ENCODE measurements at regions not wholly inside any gene's neighbourhood (a gene's known extent, or its start where the extent isn't known, plus 50 kb on each side); places are given as distances from the start of the nearest gene placed in this dataset.

DNA sequence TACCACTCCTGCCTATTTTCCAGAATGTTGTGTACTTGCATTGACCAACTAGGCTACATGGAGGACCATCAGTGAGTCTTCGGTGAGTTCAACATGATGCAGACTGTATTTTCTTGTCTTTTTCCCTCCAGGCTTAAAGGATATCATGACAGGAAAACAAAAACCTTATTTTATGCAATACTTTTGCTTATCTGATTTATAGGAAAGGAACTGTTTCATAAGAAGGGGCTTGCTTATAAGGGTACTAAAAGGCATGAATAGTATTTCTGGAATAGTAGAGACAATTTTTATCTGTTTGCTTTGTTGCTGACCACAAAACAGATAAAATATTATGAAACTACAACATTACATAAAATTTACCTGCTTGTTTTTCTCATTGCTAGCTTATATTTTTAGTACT is 374.7 kb downstream of the KLF5 start:
- Mint-ChIP-seq H3K27ac (ENCODE audit: unreplicated experiment) (no peak overlapping the region), H3K27me3 (ENCODE audit: insufficient read depth, unreplicated experiment) (no peaks in the 10 kb centered on the region), H3K4me1 (ENCODE audit: low read depth, unreplicated experiment) (peaks cover 7% of the 10 kb centered on the region), H3K36me3 (ENCODE audit: insufficient read depth, unreplicated experiment) (no peaks in the 10 kb centered on the region), H3K9me3 (ENCODE audit: unreplicated experiment) (peaks cover 71% of the 10 kb centered on the region), H3K4me3 (ENCODE audit: unreplicated experiment) (no peak overlapping the region)
- BruUV-seq (replicated peaks), result no TSS peak
- peaks cover 7% of the 10 kb centered on the region; the same call in 1 of the 2 replicates for H3K4me1 ChIP-seq
- H3K27me3 ChIP-seq (replicated peaks; ENCODE audit: control insufficient read depth, insufficient read depth, low read length), result no peaks in the 10 kb centered on the region; the same call in 1 of the 2 replicates
- peaks cover 5% of the 10 kb centered on the region for H3K9me3 ChIP-seq
- ChIA-PET POLR2A (no interaction called here), CTCF (no interaction called here)
- no peak overlapping the region for H3K4me3 ChIP-seq (ENCODE audit: low read depth, low read length)
- no peak for DNase-seq
- no peak for TF ChIP-seq CTCF (IDR thresholded peaks at IDR 0.05; ENCODE audit: insufficient read depth in 1 of 2, low read depth in 1 of 2, low read length in 1 of 2, severe bottlenecking in 1 of 2, unreplicated experiment in 1 of 2)
- H3K36me3 ChIP-seq (ENCODE audit: control insufficient read depth, insufficient read depth, low read length), result no peaks in the 10 kb centered on the region
- intact Hi-C loops (cut with micrococcal nuclease; ENCODE audit: unreplicated experiment), result no loop called here

DNA sequence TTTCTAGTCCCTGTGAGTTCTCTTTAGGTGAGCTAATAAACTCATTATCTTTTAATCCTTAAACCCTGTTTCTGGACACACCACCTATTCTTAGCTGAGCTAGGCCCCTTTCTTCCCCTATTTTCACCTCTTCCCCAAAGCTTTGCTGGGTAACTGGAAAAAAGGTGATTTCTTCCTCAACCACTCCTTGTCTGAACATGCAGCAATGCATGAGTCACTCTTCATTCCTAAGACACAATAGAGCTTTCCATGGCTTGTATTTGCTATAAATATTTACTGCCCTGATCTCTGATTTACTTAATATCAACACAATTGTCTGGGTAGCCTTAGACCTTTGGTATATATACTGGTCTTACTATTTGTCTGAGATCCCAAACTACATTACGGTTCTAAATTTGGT is 370.9 kb downstream of the KLF5 start:
- H3K27me3 ChIP-seq (replicated peaks; ENCODE audit: control insufficient read depth, insufficient read depth, low read length), result no peaks in the 10 kb centered on the region; the same call in 1 of the 2 replicates
- POLR2A ChIA-PET, result no interaction called here
- no peaks in the 10 kb centered on the region for H3K36me3 Mint-ChIP-seq (ENCODE audit: insufficient read depth, unreplicated experiment)
- H3K9me3 ChIP-seq, result no peaks in the 10 kb centered on the region
- H3K9me3 Mint-ChIP-seq (ENCODE audit: unreplicated experiment), result peaks cover 54% of the 10 kb centered on the region
- no peak overlapping the region for H3K4me3 ChIP-seq (ENCODE audit: low read depth, low read length)
- intact Hi-C loops (cut with micrococcal nuclease; ENCODE audit: unreplicated experiment), result no loop called here
- no peaks in the 10 kb centered on the region for H3K27me3 Mint-ChIP-seq (ENCODE audit: insufficient read depth, unreplicated experiment)
- DNase-seq, result no peak
- no peak for TF ChIP-seq CTCF (IDR thresholded peaks at IDR 0.05; ENCODE audit: insufficient read depth in 1 of 2, low read depth in 1 of 2, low read length in 1 of 2, severe bottlenecking in 1 of 2, unreplicated experiment in 1 of 2)
- peaks cover 16% of the 10 kb centered on the region; the same call in 1 of the 2 replicates for H3K4me1 ChIP-seq
- no peaks in the 10 kb centered on the region for H3K36me3 ChIP-seq (ENCODE audit: control insufficient read depth, insufficient read depth, low read length)
- peak overlapping the region; percentile 7 for H3K4me3 Mint-ChIP-seq (ENCODE audit: unreplicated experiment)
- CTCF ChIA-PET, result interaction anchor here (0.6 kb wide), 1 partner anchor 22 kb away, joined by 6 read pairs; no protein-coding TSS in a partner anchor
- H3K27ac Mint-ChIP-seq (ENCODE audit: unreplicated experiment), result peak overlapping the region; percentile 56
- BruUV-seq (replicated peaks), result no TSS peak
- peaks cover 7% of the 10 kb centered on the region for H3K4me1 Mint-ChIP-seq (ENCODE audit: low read depth, unreplicated experiment)

DNA sequence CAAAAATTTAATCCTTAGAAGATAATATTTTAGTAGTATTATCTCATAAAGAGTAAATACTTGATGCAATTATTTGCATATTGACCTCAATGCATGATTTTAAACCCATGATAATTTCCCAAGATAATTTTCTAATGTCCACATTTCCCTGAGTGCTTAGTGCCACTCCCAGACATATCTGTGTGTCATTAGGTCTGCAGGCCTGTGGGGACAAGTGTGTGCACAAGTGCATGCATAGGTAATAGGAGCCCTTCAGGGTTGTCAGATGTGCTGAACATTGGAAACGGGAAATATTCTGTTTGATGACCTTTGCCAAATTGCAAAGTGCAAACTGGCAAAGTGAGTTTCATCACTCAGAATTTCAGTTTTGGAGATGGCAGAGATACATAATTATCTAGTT is 369.9 kb downstream of the KLF5 start:
- Mint-ChIP-seq H3K27ac (ENCODE audit: unreplicated experiment) (no peak overlapping the region), H3K36me3 (ENCODE audit: insufficient read depth, unreplicated experiment) (no peaks in the 10 kb centered on the region), H3K9me3 (ENCODE audit: unreplicated experiment) (peaks cover 52% of the 10 kb centered on the region), H3K4me1 (ENCODE audit: low read depth, unreplicated experiment) (peaks cover 7% of the 10 kb centered on the region), H3K27me3 (ENCODE audit: insufficient read depth, unreplicated experiment) (no peaks in the 10 kb centered on the region), H3K4me3 (ENCODE audit: unreplicated experiment) (no peak overlapping the region)
- intact Hi-C loops (cut with micrococcal nuclease; ENCODE audit: unreplicated experiment), result no loop called here
- peaks cover 16% of the 10 kb centered on the region; the same call in 1 of the 2 replicates for H3K4me1 ChIP-seq
- H3K9me3 ChIP-seq, result no peaks in the 10 kb centered on the region
- H3K4me3 ChIP-seq (ENCODE audit: low read depth, low read length), result no peak overlapping the region
- CTCF ChIA-PET, result interaction anchor here (0.7 kb wide), 1 partner anchor 854 kb away, joined by 4 read pairs; no protein-coding TSS in a partner anchor
- H3K36me3 ChIP-seq (ENCODE audit: control insufficient read depth, insufficient read depth, low read length), result no peaks in the 10 kb centered on the region
- BruUV-seq (replicated peaks), result no TSS peak
- no peak for DNase-seq
- POLR2A ChIA-PET, result no interaction called here
- no peak for TF ChIP-seq CTCF (IDR thresholded peaks at IDR 0.05; ENCODE audit: insufficient read depth in 1 of 2, low read depth in 1 of 2, low read length in 1 of 2, severe bottlenecking in 1 of 2, unreplicated experiment in 1 of 2)
- no peaks in the 10 kb centered on the region; the same call in 1 of the 2 replicates for H3K27me3 ChIP-seq (replicated peaks; ENCODE audit: control insufficient read depth, insufficient read depth, low read length)

All from Caco-2 (cell line).